ENCODE measurements at regions not wholly inside any gene's neighbourhood (a gene's known extent, or its start where the extent isn't known, plus 50 kb on each side); places are given as distances from the start of the nearest gene placed in this dataset.
A peak's percentile ranks its signal among the peaks of the same experiment; 100 is the strongest.

- DNase-seq: no peak
Measured at GRCh38 chr4:73001885-73002284, 67.6 kb downstream of the COX18 start.

- DNase-seq: no peak
Measured at GRCh38 chr4:72997409-72997808, 72.1 kb downstream of the COX18 start.

DNA sequence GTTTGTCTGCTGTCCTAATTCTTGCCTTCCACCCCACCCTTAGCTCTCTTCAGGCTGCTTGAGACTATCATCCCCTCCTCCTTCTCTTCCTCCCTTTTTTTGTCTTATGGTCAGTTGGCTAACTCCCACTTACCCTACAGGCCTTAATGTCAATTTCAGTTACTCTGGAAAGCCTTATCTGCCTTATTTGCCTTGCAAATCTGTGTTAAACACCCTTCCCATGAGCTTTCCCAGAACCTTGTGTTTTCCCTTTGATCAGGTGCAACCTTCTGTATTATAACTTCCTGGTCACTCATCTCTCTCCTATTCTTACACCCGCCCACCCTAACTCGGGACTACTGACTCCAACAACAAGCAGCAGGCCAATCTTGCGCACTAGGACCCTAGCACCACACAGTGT, 74.8 kb downstream of the COX18 start:
- no peak for DNase-seq

- no peak for DNase-seq
Measured at GRCh38 chr4:72993876-72994275, 75.6 kb downstream of the COX18 start.

DNA sequence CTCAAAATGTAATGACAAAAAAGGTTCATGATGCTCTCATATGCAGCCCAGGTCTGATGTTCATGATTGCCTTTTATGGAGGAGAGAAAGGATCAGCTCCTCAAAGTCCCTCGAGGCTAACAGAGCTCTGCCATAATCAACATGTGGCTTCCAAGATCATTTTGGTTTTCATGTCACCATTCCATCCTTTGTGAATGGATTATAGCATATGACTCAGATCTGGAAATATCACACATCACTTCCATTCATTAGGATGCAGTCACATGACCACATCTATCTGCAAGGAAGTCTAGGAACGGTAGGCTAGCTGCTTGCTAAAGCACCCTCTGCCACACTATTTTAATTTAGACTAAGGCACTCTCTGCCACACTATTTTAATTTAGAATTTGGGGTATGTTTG, 77.6 kb downstream of the COX18 start:
- DNase-seq: no peak

- no peak for DNase-seq
Measured at GRCh38 chr4:72987741-72988729, 81.5 kb downstream of the COX18 start.

GRCh38 chr4:72984351-72984750, 85.2 kb downstream of the COX18 start:
- no peak for DNase-seq

GRCh38 chr4:72983709-72984108, 85.8 kb downstream of the COX18 start:
- no peak for DNase-seq

GRCh38 chr4:72977936-72978485, 91.5 kb downstream of the COX18 start:
- DNase-seq: no peak

GRCh38 chr4:72975488-72975784, 94.1 kb downstream of the COX18 start:
- DNase-seq: no peak

DNA sequence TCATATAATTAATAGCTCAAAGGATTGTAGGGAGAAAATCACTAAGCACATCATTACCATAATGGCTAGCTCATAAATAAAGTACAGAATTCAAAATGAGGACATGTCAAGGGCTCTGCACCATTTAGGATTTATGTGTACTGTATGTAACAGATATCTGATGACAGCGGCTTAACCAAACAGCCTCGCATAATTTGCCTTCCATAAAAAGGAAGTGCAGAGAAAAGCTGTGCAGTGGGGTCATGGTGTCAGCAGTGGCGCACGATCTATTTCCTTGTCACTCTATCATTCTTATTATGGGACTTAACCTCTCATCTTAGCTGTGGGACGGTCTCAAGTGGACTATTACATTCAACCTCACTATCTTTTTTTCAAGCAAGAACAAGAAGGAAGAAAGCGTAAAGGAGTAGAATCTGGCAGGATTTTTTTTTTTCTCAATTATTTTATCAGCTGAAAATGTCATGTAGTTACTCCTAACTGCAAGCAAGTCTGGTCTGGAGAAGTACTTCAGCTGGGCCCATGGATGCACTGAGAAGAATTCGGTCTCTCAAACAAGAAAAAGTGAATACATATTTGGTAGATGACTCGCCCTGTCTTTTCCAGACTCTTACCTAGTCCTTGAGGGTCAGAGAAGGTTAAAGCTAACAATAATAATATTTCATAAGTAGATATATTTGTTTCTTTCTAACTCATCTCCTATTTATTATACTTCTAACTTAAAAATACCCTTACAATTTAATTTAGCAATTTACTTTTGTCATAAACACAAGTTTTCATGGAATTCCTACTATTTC, 94.6 kb downstream of the COX18 start:
- no peak for DNase-seq

GRCh38 chr4:72971572-72971971, 97.9 kb downstream of the COX18 start:
- DNase-seq: no peak

DNA sequence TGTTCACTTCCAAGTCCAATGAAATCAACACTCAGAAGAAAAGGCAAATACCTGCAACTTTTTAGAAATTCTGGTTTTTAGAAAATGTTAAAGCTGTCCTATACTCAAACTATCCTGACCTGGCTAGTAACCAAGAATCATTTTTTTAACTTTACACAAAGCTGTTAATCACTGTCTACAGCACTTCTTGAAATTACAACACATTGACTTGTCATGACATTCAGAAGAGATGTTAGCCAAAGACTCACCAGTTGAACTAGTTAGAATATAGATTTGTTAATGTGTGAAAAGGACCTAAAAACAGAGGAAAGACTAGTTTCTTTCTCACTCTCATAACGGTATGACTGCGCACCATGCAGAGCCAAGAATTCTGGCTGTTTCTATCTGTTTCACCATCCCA, 98.8 kb downstream of the COX18 start:
- DNase-seq: no peak

DNA sequence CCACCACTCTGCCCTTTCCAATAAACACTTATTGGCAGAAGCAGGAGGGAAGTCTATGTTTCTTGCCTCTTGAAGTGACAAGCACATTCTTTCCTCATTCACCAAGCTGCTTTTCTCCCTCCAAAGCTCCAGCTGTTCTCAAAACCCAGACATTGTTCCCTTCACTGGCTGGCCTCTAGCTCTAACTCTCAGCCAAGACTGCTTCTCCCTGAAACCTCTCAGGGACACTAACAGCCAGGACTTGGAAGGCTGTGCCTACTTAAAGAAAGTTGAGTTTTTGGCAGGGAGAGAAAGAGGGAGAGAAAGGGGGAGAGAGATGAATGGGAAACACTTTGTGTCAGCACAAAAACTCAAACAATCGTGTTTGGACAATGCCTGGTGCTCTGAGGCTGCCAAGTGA, 99.5 kb downstream of the COX18 start:
- peak; percentile 73 for DNase-seq

GRCh38 chr4:72966652-72967051, 102.9 kb downstream of the COX18 start:
- DNase-seq: no peak

GRCh38 chr4:72959411-72959810, 110.1 kb downstream of the COX18 start:
- DNase-seq: no peak

DNA sequence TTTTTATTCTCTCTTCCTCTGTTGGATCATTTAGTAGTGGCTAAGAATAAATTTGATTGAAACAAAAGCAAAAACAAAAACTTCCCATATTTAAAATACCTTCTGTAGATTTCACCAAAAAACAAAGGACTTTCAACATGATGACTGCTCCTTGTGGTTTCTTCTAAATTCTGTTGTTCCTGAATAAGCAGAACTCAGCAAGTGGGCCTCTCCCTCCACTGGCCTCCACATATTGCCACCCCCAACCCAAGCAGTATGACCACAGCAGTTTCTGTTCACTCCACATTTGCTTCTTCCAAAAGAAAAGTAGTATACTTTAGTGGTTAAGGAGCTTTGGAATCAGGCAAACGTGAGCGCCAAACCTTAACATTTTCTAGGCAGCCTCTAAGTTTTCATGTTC, 114.7 kb downstream of the COX18 start:
- no peak for DNase-seq

GRCh38 chr4:72953571-72953970, 115.9 kb downstream of the COX18 start:
- no peak for DNase-seq

- no peak for DNase-seq
Measured at GRCh38 chr4:72951628-72952027, 117.9 kb downstream of the COX18 start.

GRCh38 chr4:72951147-72951546, 118.4 kb downstream of the COX18 start:
- no peak for DNase-seq

DNA sequence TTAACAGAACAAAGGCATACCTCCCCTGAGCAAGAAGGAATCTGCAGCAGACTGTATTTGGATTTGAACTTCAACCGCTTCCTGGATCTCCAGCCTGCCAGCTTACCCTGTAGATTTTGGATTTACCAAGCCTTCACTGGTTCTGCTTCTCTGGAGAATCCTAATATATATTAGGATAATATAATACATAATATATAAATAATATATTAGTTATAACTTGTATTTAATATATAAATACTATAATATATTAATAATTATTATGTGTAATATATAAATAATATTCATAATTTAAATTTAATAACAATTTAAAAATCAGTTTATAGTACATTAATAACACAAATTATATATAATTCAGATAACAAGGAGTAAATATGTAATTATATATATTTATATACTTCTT, 121.4 kb downstream of the COX18 start:
- no peak for DNase-seq

GRCh38 chr4:72945719-72946336, 123.7 kb downstream of the COX18 start:
- DNase-seq: no peak

GRCh38 chr4:72942565-72942964, 127.0 kb downstream of the COX18 start:
- DNase-seq: no peak
